Endodermal cell (in vitro differentiated cells): ENCODE measurements at regions not wholly inside any gene's neighbourhood (a gene's known extent, or its start where the extent isn't known, plus 50 kb on each side); places are given as distances from the start of the nearest gene placed in this dataset.

ENCODE experiments used
- DNase-seq: peaks from one replicate; pipeline ENCODE4 v3.0.0-alpha.2; 2017
- H3K27ac ChIP-seq: 2 replicates; pipeline ENCODE4 v1.5.1; 2013; ENCODE audit warnings: mild to moderate bottlenecking, low read depth, low read length, moderate library complexity
- H3K27me3 ChIP-seq: 2 replicates; pipeline ENCODE4 v1.6.1; 2013; ENCODE audit warnings: mild to moderate bottlenecking, low read length, moderate library complexity; ENCODE audit not compliant: insufficient read depth, control insufficient read depth, poor library complexity, severe bottlenecking
- H3K36me3 ChIP-seq: 2 replicates; pipeline ENCODE4 v1.7.0; 2013; ENCODE audit warnings: mild to moderate bottlenecking, low read length, moderate library complexity; ENCODE audit not compliant: control insufficient read depth, insufficient read depth
- H3K4me1 ChIP-seq: one replicate; pipeline ENCODE4 v1.7.0; 2013; ENCODE audit warnings: low read length; ENCODE audit not compliant: control insufficient read depth, insufficient read depth
- H3K4me3 ChIP-seq: 2 replicates; pipeline ENCODE4 v1.5.1; 2013; ENCODE audit warnings: mild to moderate bottlenecking, low read length, moderate library complexity
- H3K9ac ChIP-seq: 2 replicates; pipeline ENCODE4 v1.6.1; 2013; ENCODE audit warnings: mild to moderate bottlenecking, low read length, moderate library complexity; ENCODE audit not compliant: poor library complexity, severe bottlenecking; ENCODE audit errors: extremely low read depth
- H3K9me3 ChIP-seq: 2 replicates; pipeline ENCODE4 v1.6.1; 2013; ENCODE audit warnings: mild to moderate bottlenecking, low read length, moderate library complexity; ENCODE audit not compliant: control insufficient read depth
- H3K27ac Mint-ChIP-seq: 2 replicates; pipeline ENCODE4 v1.8.0; 2020; ENCODE audit warnings: mixed read lengths
- H3K27me3 Mint-ChIP-seq: 2 replicates; pipeline ENCODE4 v1.8.0; 2021; ENCODE audit warnings: mild to moderate bottlenecking, mixed read lengths; ENCODE audit not compliant: insufficient read depth
- H3K36me3 Mint-ChIP-seq: 2 replicates; pipeline ENCODE4 v1.8.0; 2020; ENCODE audit warnings: low read depth, mixed read lengths
- H3K4me1 Mint-ChIP-seq: 2 replicates; pipeline ENCODE4 v1.8.0; 2020; ENCODE audit warnings: mixed read lengths
- H3K4me3 Mint-ChIP-seq: 2 replicates; pipeline ENCODE4 v1.8.0; 2020; ENCODE audit warnings: mild to moderate bottlenecking, moderate library complexity, mixed read lengths
- H3K9me3 Mint-ChIP-seq: 2 replicates; pipeline ENCODE4 v1.8.0; 2020; ENCODE audit warnings: mild to moderate bottlenecking, mixed read lengths
- CTCF ChIP-seq: fragments of 200-600 bp; sonication (generic); conservative IDR thresholded peaks from 2 replicates; pipeline ENCODE4 v1.5.0; 2021; ENCODE audit warnings: antibody characterized with exemption, mild to moderate bottlenecking
- WGBS, 2 experiments: methylation state at CpG; one replicate each; pipeline versions ENCODE4 v1.1.5 to v1.1.7; 2013; ENCODE audit warnings: missing lambda C conversion rate in 2 of 2, mixed read lengths in 1 of 2; ENCODE audit not compliant: insufficient coverage in 1 of 2, insufficient read length in 1 of 2; 5-methylcytosine and 5-hydroxymethylcytosine counted together

GRCh38 chr13:79191501-79191900, 214.6 kb downstream of the RBM26 start:
- Histone ChIP-seq H3K4me3 (no peak overlapping the region), H3K27me3 (no peaks in the 10 kb centered on the region), H3K9me3 (no peaks in the 10 kb centered on the region), H3K9ac (no peak overlapping the region), H3K36me3 (no peaks in the 10 kb centered on the region), H3K27ac (no peak overlapping the region), H3K4me1 (peaks cover 9% of the 10 kb centered on the region)
- no peaks in the 10 kb centered on the region for H3K9me3 Mint-ChIP-seq
- H3K27ac Mint-ChIP-seq = no peak overlapping the region
- no peak overlapping the region for H3K4me3 Mint-ChIP-seq
- TF ChIP-seq CTCF = no peak
- no peaks in the 10 kb centered on the region for H3K27me3 Mint-ChIP-seq
- no peaks in the 10 kb centered on the region for H3K36me3 Mint-ChIP-seq
- DNase-seq = no peak
- H3K4me1 Mint-ChIP-seq = peaks cover 23% of the 10 kb centered on the region

- no peak overlapping the region for H3K4me3 ChIP-seq
- no peak overlapping the region for H3K9ac ChIP-seq
- H3K9me3 Mint-ChIP-seq = no peaks in the 10 kb centered on the region
- H3K27me3 Mint-ChIP-seq = no peaks in the 10 kb centered on the region
- no peak overlapping the region for H3K27ac ChIP-seq
- no peak for DNase-seq
- WGBS, 2 experiments = 83% methylated on average over 1 of the region's 2 CpGs; no CpG with 5 or more reads in 1 of the 2 experiments
- H3K4me1 ChIP-seq = peaks cover 9% of the 10 kb centered on the region
- H3K27me3 ChIP-seq = no peaks in the 10 kb centered on the region
- no peak overlapping the region for H3K4me3 Mint-ChIP-seq
- peaks cover 23% of the 10 kb centered on the region for H3K4me1 Mint-ChIP-seq
- H3K27ac Mint-ChIP-seq = no peak overlapping the region
- H3K36me3 ChIP-seq = no peaks in the 10 kb centered on the region
- no peaks in the 10 kb centered on the region for H3K36me3 Mint-ChIP-seq
- no peaks in the 10 kb centered on the region for H3K9me3 ChIP-seq
- no peak for TF ChIP-seq CTCF
Observed at GRCh38 chr13:79190932-79191331, 215.1 kb downstream of the RBM26 start.

GRCh38 chr13:79187917-79188690, 218.0 kb downstream of the RBM26 start:
- no peaks in the 10 kb centered on the region for H3K4me1 ChIP-seq
- no peak for DNase-seq

More at GRCh38 chr13:79187917-79188690, 218.0 kb downstream of the RBM26 start:
- Histone ChIP-seq H3K27ac (no peak overlapping the region), H3K36me3 (no peaks in the 10 kb centered on the region), H3K4me3 (no peak overlapping the region), H3K27me3 (no peaks in the 10 kb centered on the region), H3K9ac (no peak overlapping the region), H3K9me3 (no peaks in the 10 kb centered on the region)
- no peak for TF ChIP-seq CTCF
- Mint-ChIP-seq H3K36me3 (no peaks in the 10 kb centered on the region), H3K4me1 (peaks cover 5% of the 10 kb centered on the region), H3K9me3 (no peaks in the 10 kb centered on the region), H3K27me3 (no peaks in the 10 kb centered on the region), H3K27ac (no peak overlapping the region), H3K4me3 (no peak overlapping the region)
- 61 to 75% methylated on average over 3 of the region's 3 CpGs for WGBS, 2 experiments
